H1 (cell line): ENCODE measurements at regions not wholly inside any gene's neighbourhood (a gene's known extent, or its start where the extent isn't known, plus 50 kb on each side); places are given as distances from the start of the nearest gene placed in this dataset.

ENCODE experiments used
- CTCF ChIA-PET: fragments of 300-600 bp; sonication (Branson Sonifier 250); formaldehyde crosslinking; loops from one replicate; lab custom pipeline; 2021; ENCODE audit not compliant: partially characterized antibody; lab: Charles Lee
- POLR2A ChIA-PET: fragments of 300-600 bp; sonication (Branson Sonifier 250); formaldehyde crosslinking; loops from one replicate; lab custom pipeline; 2021; ENCODE audit warnings: inconsistent platforms; ENCODE audit not compliant: partially characterized antibody; lab: Charles Lee
- DNase-seq, 2 experiments: peaks; one replicate each; pipeline versions ENCODE4 v3.0.0 to v3.0.0-alpha.2; 2010 to 2022; ENCODE audit warnings: low spot score in 2 of 2, low read depth in 1 of 2, mixed read lengths in 1 of 2
- FAIRE-seq: peaks from 2 replicates; lab custom pipeline; 2011; peaks lifted over from hg19 to GRCh38; lab: Jason Lieb, UNC
- H2AFZ ChIP-seq: 2 replicates; pipeline ENCODE4 v1.8.1; 2012; ENCODE audit warnings: low read length, inconsistent platforms
- H2AK5ac ChIP-seq: 2 replicates; pipeline ENCODE4 v1.6.1; 2013; ENCODE audit warnings: low read depth, low read length
- H2BK120ac ChIP-seq: replicated peaks from 2 replicates; pipeline ENCODE3; 2013; ENCODE audit warnings: low read depth, low read length, inconsistent platforms
- H2BK12ac ChIP-seq: 2 replicates; pipeline ENCODE4 v1.6.1; 2013; ENCODE audit warnings: low read depth, low read length
- H2BK15ac ChIP-seq: 2 replicates; pipeline ENCODE4 v1.6.1; 2013; ENCODE audit warnings: low read length
- H2BK20ac ChIP-seq: 2 replicates; pipeline ENCODE4 v1.6.1; 2013; ENCODE audit warnings: low read length
- H2BK5ac ChIP-seq: 2 replicates; pipeline ENCODE4 v1.6.1; 2013; ENCODE audit warnings: low read depth, low read length
- H3K14ac ChIP-seq: 2 replicates; pipeline ENCODE4 v1.6.1; 2013; ENCODE audit warnings: inconsistent platforms; ENCODE audit not compliant: insufficient read length
- H3K18ac ChIP-seq: 2 replicates; pipeline ENCODE4 v1.6.1; 2013; ENCODE audit warnings: low read length; ENCODE audit errors: extremely low read depth
- H3K23ac ChIP-seq: 2 replicates; pipeline ENCODE4 v1.6.1; 2013; ENCODE audit warnings: inconsistent platforms; ENCODE audit not compliant: insufficient read length
- H3K23me2 ChIP-seq: 2 replicates; pipeline ENCODE4 v1.6.1; 2013; ENCODE audit warnings: low read depth, low read length
- H3K27ac ChIP-seq: 2 replicates; pipeline ENCODE4 v1.6.1; 2011; ENCODE audit warnings: low read depth, low read length, inconsistent platforms
- H3K27me3 ChIP-seq, 4 experiments: replicated peaks in 1 of 4; 1 replicate in 1 of 4; 2 replicates in 3 of 4; pipeline versions ENCODE4 v1.6.1 to v1.8.1; 2011 to 2013; ENCODE audit warnings: low read length in 3 of 4, mild to moderate bottlenecking in 3 of 4, inconsistent platforms in 2 of 4, mixed read lengths in 2 of 4, moderate library complexity in 1 of 4; ENCODE audit not compliant: control insufficient read depth in 3 of 4, insufficient read depth in 3 of 4; ENCODE audit errors: extremely low read depth in 1 of 4
- H3K36me3 ChIP-seq, 4 experiments: 2 replicates each; pipeline versions ENCODE4 v1.6.1 to v1.8.1; 2011 to 2013; ENCODE audit warnings: mild to moderate bottlenecking in 4 of 4, low read length in 3 of 4, moderate library complexity in 2 of 4, control low read depth in 1 of 4, inconsistent platforms in 1 of 4; ENCODE audit not compliant: insufficient read depth in 4 of 4, control insufficient read depth in 2 of 4
- H3K4ac ChIP-seq: replicated peaks from 2 replicates; pipeline ENCODE3; 2013; ENCODE audit warnings: low read length, low read depth, mixed read lengths, inconsistent platforms; ENCODE audit not compliant: insufficient read length
- H3K4me1 ChIP-seq, 4 experiments: replicated peaks in 1 of 4; 1 replicate in 1 of 4; 2 replicates in 3 of 4; pipeline versions ENCODE4 v1.6.1 to v1.8.1; 2011 to 2013; ENCODE audit warnings: low read length in 3 of 4, inconsistent platforms in 2 of 4, mixed read lengths in 1 of 4; ENCODE audit not compliant: insufficient read depth in 4 of 4, control insufficient read depth in 3 of 4
- H3K4me2 ChIP-seq, 2 experiments: 2 replicates each; pipeline versions ENCODE4 v1.6.1 to v1.8.1; 2011 to 2013; ENCODE audit warnings: low read depth in 2 of 2, low read length in 2 of 2, control low read depth in 1 of 2, inconsistent platforms in 1 of 2, mild to moderate bottlenecking in 1 of 2; ENCODE audit not compliant: insufficient read depth in 1 of 2
- H3K4me3 ChIP-seq, 4 experiments: fragments of 200-600, 300-600 bp in 1 of 4; sonication (generic), shearing (Covaris generic), sonication (Bioruptor Twin) in 1 of 4; 2 replicates each; pipeline versions ENCODE4 v1.5.1 to v1.8.1; 2011 to 2016; ENCODE audit warnings: low read length in 4 of 4, low read depth in 3 of 4, control low read depth in 2 of 4, inconsistent platforms in 2 of 4, mild to moderate bottlenecking in 2 of 4, mixed read lengths in 1 of 4, moderate library complexity in 1 of 4; ENCODE audit not compliant: insufficient read depth in 2 of 4; ENCODE audit errors: extremely low read depth in 1 of 4
- H3K56ac ChIP-seq: replicated peaks from 2 replicates; pipeline ENCODE3; 2013; ENCODE audit warnings: low read depth, mild to moderate bottlenecking, mixed read lengths, low read length, inconsistent platforms; ENCODE audit not compliant: insufficient read length
- H3K79me1 ChIP-seq: 2 replicates; pipeline ENCODE4 v1.6.1; 2013; ENCODE audit warnings: low read depth, low read length, control low read depth
- H3K79me2 ChIP-seq, 2 experiments: 2 replicates each; pipeline versions ENCODE4 v1.6.1 to v1.8.1; 2012 to 2013; ENCODE audit warnings: low read length in 2 of 2, mild to moderate bottlenecking in 2 of 2, inconsistent platforms in 1 of 2; ENCODE audit not compliant: insufficient read depth in 2 of 2, control insufficient read depth in 1 of 2
- H3K9ac ChIP-seq, 4 experiments: replicated peaks in 1 of 4; 1 replicate in 1 of 4; 2 replicates in 3 of 4; pipeline versions ENCODE4 v1.6.1 to v1.8.1; 2011 to 2013; ENCODE audit warnings: low read depth in 3 of 4, low read length in 3 of 4, control low read depth in 2 of 4, mild to moderate bottlenecking in 2 of 4, moderate library complexity in 2 of 4, inconsistent platforms in 1 of 4; ENCODE audit errors: extremely low read depth in 1 of 4
- H3K9me3 ChIP-seq, 2 experiments: 2 replicates each; pipeline versions ENCODE4 v1.6.1 to v1.8.1; 2012 to 2013; ENCODE audit warnings: mild to moderate bottlenecking in 2 of 2, moderate library complexity in 2 of 2, control low read depth in 1 of 2, inconsistent platforms in 1 of 2, low read depth in 1 of 2, low read length in 1 of 2, mixed read lengths in 1 of 2; ENCODE audit not compliant: insufficient read depth in 2 of 2
- H4K20me1 ChIP-seq, 2 experiments: replicated peaks in 1 of 2; 2 replicates each; pipeline versions ENCODE3 to v1.8.1; 2011 to 2013; ENCODE audit warnings: inconsistent platforms in 2 of 2, low read length in 2 of 2, mild to moderate bottlenecking in 1 of 2; ENCODE audit not compliant: insufficient read depth in 2 of 2, control insufficient read depth in 1 of 2
- H4K5ac ChIP-seq: 2 replicates; pipeline ENCODE4 v1.6.1; 2013; ENCODE audit warnings: low read length, low read depth, mixed read lengths, inconsistent platforms; ENCODE audit not compliant: insufficient read length
- H4K8ac ChIP-seq: 2 replicates; pipeline ENCODE4 v1.8.0; 2013; ENCODE audit warnings: mild to moderate bottlenecking, moderate library complexity, low read length, inconsistent platforms; ENCODE audit not compliant: insufficient read depth; ENCODE audit errors: extremely low read depth
- H4K91ac ChIP-seq: replicated peaks from 2 replicates; pipeline ENCODE3; 2013; ENCODE audit warnings: low read length, mixed read lengths, inconsistent platforms; ENCODE audit not compliant: insufficient read length
- ATF2 ChIP-seq: IDR thresholded peaks from 2 replicates; pipeline ENCODE4 v1.6.1; 2012; ENCODE audit warnings: low read length, inconsistent platforms
- CTBP2 ChIP-seq: IDR thresholded peaks from 2 replicates; pipeline ENCODE4 v1.7.0; 2011; ENCODE audit warnings: borderline replicate concordance, mild to moderate bottlenecking, moderate library complexity, mixed read lengths, low read length; ENCODE audit not compliant: insufficient read depth, insufficient read length
- TEAD4 ChIP-seq: IDR thresholded peaks from 2 replicates; pipeline ENCODE4 v1.6.1; 2012; ENCODE audit warnings: low read depth, low read length, inconsistent platforms, mixed read lengths
- WGBS, 2 experiments: shearing (Covaris generic) in 1 of 2; methylation state at CpG; one replicate each; pipeline versions ENCODE4 v1.1.6 to v1.1.7; 2013 to 2015; ENCODE audit warnings: low lambda C conversion rate in 2 of 2, mixed read lengths in 2 of 2, inconsistent platforms in 1 of 2, low coverage in 1 of 2, missing lambda C conversion rate in 1 of 2; ENCODE audit not compliant: insufficient replicate concordance in 2 of 2, insufficient coverage in 1 of 2, insufficient read length in 1 of 2; ENCODE audit errors: extremely low coverage in 1 of 2, missing lambda C conversion rate in 1 of 2; 5-methylcytosine and 5-hydroxymethylcytosine counted together
- TF ChIP-seq, protein P1 (sequence below), 3 experiments: IDR thresholded peaks; 1 replicate in 2 of 3; 2 replicates in 1 of 3; pipeline versions ENCODE4 v1.5.1 to v1.6.1; 2011; ENCODE audit warnings: low read length in 3 of 3, mild to moderate bottlenecking in 3 of 3, inconsistent platforms in 2 of 3, low read depth in 1 of 3, moderate library complexity in 1 of 3; ENCODE audit not compliant: insufficient read depth in 1 of 3; ENCODE audit errors: control extremely low read depth in 1 of 3

- Histone ChIP-seq H2BK5ac (no peak overlapping the region), H3K36me3 (no peaks in the 10 kb centered on the region), H4K91ac (no peak overlapping the region), H4K5ac (no peak overlapping the region), H3K23ac (no peak overlapping the region), H2BK20ac (no peak overlapping the region), H3K79me2 (no peaks in the 10 kb centered on the region), H3K4me2 (no peak overlapping the region), H3K79me1 (no peaks in the 10 kb centered on the region), H2BK12ac (no peak overlapping the region), H2BK15ac (no peak overlapping the region), H3K4me3 (no peak overlapping the region), H2AK5ac (no peak overlapping the region), H2BK120ac (no peak overlapping the region), H3K27me3 (no peaks in the 10 kb centered on the region), H2AFZ (no peak overlapping the region), H3K23me2 (no peaks in the 10 kb centered on the region), H3K18ac (no peak overlapping the region), H4K20me1 (no peaks in the 10 kb centered on the region), H3K27ac (no peak overlapping the region), H3K4ac (no peak overlapping the region), H3K9me3 (no peaks in the 10 kb centered on the region), H3K4me1 (no peaks in the 10 kb centered on the region), H4K8ac (no peak overlapping the region), H3K9ac (no peak overlapping the region), H3K14ac (no peak overlapping the region), H3K56ac (no peak overlapping the region)
- WGBS, 2 experiments = 88% methylated on average over 3 of the region's 3 CpGs; no CpG with 5 or more reads in 1 of the 2 experiments
- POLR2A ChIA-PET = no interaction called here
- TF ChIP-seq, protein P1, sequence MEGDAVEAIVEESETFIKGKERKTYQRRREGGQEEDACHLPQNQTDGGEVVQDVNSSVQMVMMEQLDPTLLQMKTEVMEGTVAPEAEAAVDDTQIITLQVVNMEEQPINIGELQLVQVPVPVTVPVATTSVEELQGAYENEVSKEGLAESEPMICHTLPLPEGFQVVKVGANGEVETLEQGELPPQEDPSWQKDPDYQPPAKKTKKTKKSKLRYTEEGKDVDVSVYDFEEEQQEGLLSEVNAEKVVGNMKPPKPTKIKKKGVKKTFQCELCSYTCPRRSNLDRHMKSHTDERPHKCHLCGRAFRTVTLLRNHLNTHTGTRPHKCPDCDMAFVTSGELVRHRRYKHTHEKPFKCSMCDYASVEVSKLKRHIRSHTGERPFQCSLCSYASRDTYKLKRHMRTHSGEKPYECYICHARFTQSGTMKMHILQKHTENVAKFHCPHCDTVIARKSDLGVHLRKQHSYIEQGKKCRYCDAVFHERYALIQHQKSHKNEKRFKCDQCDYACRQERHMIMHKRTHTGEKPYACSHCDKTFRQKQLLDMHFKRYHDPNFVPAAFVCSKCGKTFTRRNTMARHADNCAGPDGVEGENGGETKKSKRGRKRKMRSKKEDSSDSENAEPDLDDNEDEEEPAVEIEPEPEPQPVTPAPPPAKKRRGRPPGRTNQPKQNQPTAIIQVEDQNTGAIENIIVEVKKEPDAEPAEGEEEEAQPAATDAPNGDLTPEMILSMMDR (IDR thresholded peaks at IDR 0.05; ENCODE audit: control extremely low read depth in 1 of 3, insufficient read depth in 1 of 3, low read depth in 1 of 3, low read length in 3 of 3) = no peak
- TF ChIP-seq CTBP2 = no peak
- no peak for TF ChIP-seq ATF2
- TF ChIP-seq TEAD4 = no peak
- CTCF ChIA-PET = interaction anchor here (0.8 to 2.1 kb wide), 6 partner anchors 9 to 351 kb away, joined by 3 to 6 read pairs (median 3); no protein-coding TSS in a partner anchor
- no peak for DNase-seq
- no peak for FAIRE-seq
These were observed 310.8 kb upstream of the SORL1-AS1 start for GRCh38 chr11:121763526-121763925.
